Naive thymus-derived CD4-positive, alpha-beta T cell (primary cell): ENCODE measurements at regions not wholly inside any gene's neighbourhood (a gene's known extent, or its start where the extent isn't known, plus 50 kb on each side); places are given as distances from the start of the nearest gene placed in this dataset.

Experiments
- ATAC-seq: fragments of 150-1000 bp; cut with Tn5 transposase; 2 replicates; pipeline ENCODE4 v1.10.0; 2021; ENCODE audit warnings: mild to moderate bottlenecking, moderate library complexity
- CTCF ChIA-PET: fragments of 350-600 bp; sonication (Branson Sonifier 250); formaldehyde crosslinking; loops from one replicate; lab custom pipeline; 2021; ENCODE audit warnings: antibody characterized with exemption; lab: Charles Lee
- POLR2A ChIA-PET: fragments of 350-600 bp; sonication (Branson Sonifier 250); formaldehyde crosslinking; loops from one replicate; lab custom pipeline; 2021; ENCODE audit warnings: antibody characterized with exemption, inconsistent platforms; lab: Charles Lee
- DNase-seq, 9 donors: peaks; one replicate each; pipeline versions ENCODE4 v3.0.0 to v3.0.0-alpha.2; 2020 to 2022; ENCODE audit warnings: mixed read lengths in 1 of 9
- H3K27ac ChIP-seq: one replicate; pipeline ENCODE4 v1.7.0; 2013; ENCODE audit warnings: mild to moderate bottlenecking, low read depth, low read length, moderate library complexity
- H3K27me3 ChIP-seq, 2 donors: one replicate each; pipeline ENCODE4 v1.7.0; 2013; ENCODE audit warnings: low read length in 2 of 2, mild to moderate bottlenecking in 2 of 2, moderate library complexity in 2 of 2; ENCODE audit not compliant: control insufficient read depth in 2 of 2, insufficient read depth in 2 of 2
- H3K36me3 ChIP-seq, 3 experiments: 1 replicate in 2 of 3; 2 replicates in 1 of 3; pipeline ENCODE4 v1.7.0; 2013; ENCODE audit warnings: low read length in 3 of 3, mild to moderate bottlenecking in 3 of 3, moderate library complexity in 1 of 3; ENCODE audit not compliant: insufficient read depth in 3 of 3, control insufficient read depth in 2 of 3
- H3K4me1 ChIP-seq, 2 donors: one replicate each; pipeline ENCODE4 v1.7.0; 2013; ENCODE audit warnings: low read length in 2 of 2, mild to moderate bottlenecking in 2 of 2, moderate library complexity in 1 of 2; ENCODE audit not compliant: control insufficient read depth in 2 of 2, insufficient read depth in 2 of 2
- H3K4me3 ChIP-seq: 2 replicates; pipeline ENCODE4 v1.7.0; 2013; ENCODE audit warnings: mild to moderate bottlenecking, low read length
- H3K9me3 ChIP-seq, 3 experiments: 1 replicate in 2 of 3; 2 replicates in 1 of 3; pipeline ENCODE4 v1.7.0; 2013; ENCODE audit warnings: low read length in 3 of 3; ENCODE audit not compliant: control insufficient read depth in 2 of 3
- H3K27ac Mint-ChIP-seq, 9 donors: one replicate each; pipeline ENCODE4 v1.8.0; 2020 to 2022; ENCODE audit warnings: mixed read lengths in 9 of 9, mild to moderate bottlenecking in 8 of 9, moderate library complexity in 5 of 9, inconsistent platforms in 2 of 9
- H3K27me3 Mint-ChIP-seq, 5 donors: one replicate each; pipeline ENCODE4 v1.8.0; 2021 to 2022; ENCODE audit warnings: mixed read lengths in 5 of 5, mild to moderate bottlenecking in 1 of 5
- H3K36me3 Mint-ChIP-seq, 5 donors: one replicate each; pipeline ENCODE4 v1.8.0; 2020 to 2022; ENCODE audit warnings: mixed read lengths in 5 of 5, mild to moderate bottlenecking in 3 of 5, inconsistent platforms in 1 of 5
- H3K4me1 Mint-ChIP-seq, 7 donors: one replicate each; pipeline ENCODE4 v1.8.0; 2020 to 2022; ENCODE audit warnings: mixed read lengths in 7 of 7, mild to moderate bottlenecking in 3 of 7, inconsistent platforms in 1 of 7
- H3K4me3 Mint-ChIP-seq, 10 donors: one replicate each; pipeline ENCODE4 v1.8.0; 2020 to 2022; ENCODE audit warnings: mild to moderate bottlenecking in 10 of 10, mixed read lengths in 10 of 10, moderate library complexity in 6 of 10, inconsistent platforms in 2 of 10
- H3K9me3 Mint-ChIP-seq, 11 donors: one replicate each; pipeline ENCODE4 v1.8.0; 2020 to 2022; ENCODE audit warnings: mixed read lengths in 11 of 11, mild to moderate bottlenecking in 4 of 11, inconsistent platforms in 1 of 11, moderate library complexity in 1 of 11
- intact Hi-C, 2 donors: fragments of 100-400 bp; cut with micrococcal nuclease; formaldehyde crosslinking; loops; one replicate each; pipeline ENCODE4 v1.15.1; 2023

DNA sequence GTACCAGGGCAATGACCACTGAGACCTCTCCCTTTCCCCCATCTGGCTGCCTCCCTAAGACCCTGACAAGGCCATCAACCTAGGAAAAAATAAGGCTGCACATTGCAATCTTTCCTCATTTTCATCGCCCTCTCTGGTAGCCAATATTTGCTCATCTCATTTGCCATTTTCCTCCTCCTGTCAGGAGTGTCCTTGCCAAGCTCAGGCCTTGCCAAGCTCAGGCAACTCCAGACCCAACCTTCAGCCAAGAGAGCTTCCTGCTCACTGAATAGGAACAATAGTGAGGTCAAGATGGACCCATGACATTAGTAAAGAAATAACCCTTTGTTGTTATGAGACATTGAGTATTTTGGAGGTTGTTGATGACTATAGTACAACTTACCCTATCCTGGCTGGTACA, 380.3 kb downstream of the RSL24D1 start:
- POLR2A ChIA-PET = no interaction called here
- H3K27ac Mint-ChIP-seq = no peak overlapping the region

DNA sequence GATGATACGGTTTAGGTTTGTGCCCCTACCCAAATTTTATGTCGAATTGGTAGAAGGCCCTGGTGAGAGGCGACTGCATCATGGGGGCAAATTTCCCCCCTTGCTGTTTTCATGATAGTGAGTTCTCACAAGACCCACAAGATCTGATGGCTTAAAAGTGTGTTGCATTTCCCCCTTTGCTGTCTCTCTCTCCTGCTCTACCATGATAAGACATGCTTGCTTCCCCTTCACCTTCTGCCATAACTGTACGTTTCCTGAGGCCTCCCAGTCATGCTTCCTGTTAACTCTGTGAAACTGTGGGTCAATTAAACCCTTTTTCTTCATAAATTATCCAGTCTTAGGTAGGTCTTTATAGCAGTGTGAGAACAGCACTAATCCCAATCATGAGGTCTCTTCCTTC, 381.2 kb downstream of the RSL24D1 start:
- Mint-ChIP-seq H3K4me3 (no peak overlapping the region), H3K27me3 (peaks cover 0 to 10% (median 0%) of the 10 kb centered on the region in 5 donors), H3K9me3 (peaks cover 7 to 14% (median 11%) of the 10 kb centered on the region in 11 donors), H3K4me1 (no peaks in the 10 kb centered on the region), H3K36me3 (peaks cover 0 to 4% (median 0%) of the 10 kb centered on the region in 5 donors), H3K27ac (no peak overlapping the region)
- H3K4me3 ChIP-seq = no peak overlapping the region
- no peaks in the 10 kb centered on the region for H3K9me3 ChIP-seq
- H3K27me3 ChIP-seq = no peaks in the 10 kb centered on the region
- DNase-seq = no peak
- no peaks in the 10 kb centered on the region for H3K36me3 ChIP-seq
- POLR2A ChIA-PET = no interaction called here
- CTCF ChIA-PET = no interaction called here
- H3K4me1 ChIP-seq = no peaks in the 10 kb centered on the region
- H3K27ac ChIP-seq = no peak overlapping the region
- intact Hi-C loops = no loop called here
- no peak for ATAC-seq

More for the DNA sequence above, 380.3 kb downstream of the RSL24D1 start:
- Histone ChIP-seq H3K4me1 (no peaks in the 10 kb centered on the region), H3K9me3 (no peaks in the 10 kb centered on the region), H3K4me3 (no peak overlapping the region), H3K36me3 (no peaks in the 10 kb centered on the region), H3K27me3 (no peaks in the 10 kb centered on the region), H3K27ac (no peak overlapping the region)
- peaks cover 7 to 14% (median 11%) of the 10 kb centered on the region in 11 donors for H3K9me3 Mint-ChIP-seq
- CTCF ChIA-PET = no interaction called here
- H3K27me3 Mint-ChIP-seq = peaks cover 0 to 9% (median 0%) of the 10 kb centered on the region in 5 donors
- DNase-seq (no peak), ATAC-seq (no peak)
- H3K4me3 Mint-ChIP-seq = no peak overlapping the region
- no peaks in the 10 kb centered on the region for H3K4me1 Mint-ChIP-seq
- peaks cover 0 to 4% (median 0%) of the 10 kb centered on the region in 5 donors for H3K36me3 Mint-ChIP-seq
- intact Hi-C loops = no loop called here

GRCh38 chr15:54812383-54812782, 384.4 kb downstream of the RSL24D1 start:
- Histone ChIP-seq H3K4me1 (no peaks in the 10 kb centered on the region), H3K9me3 (no peaks in the 10 kb centered on the region), H3K4me3 (no peak overlapping the region), H3K27me3 (no peaks in the 10 kb centered on the region), H3K27ac (no peak overlapping the region), H3K36me3 (no peaks in the 10 kb centered on the region)
- Mint-ChIP-seq H3K4me1 (no peaks in the 10 kb centered on the region), H3K4me3 (no peak overlapping the region), H3K27me3 (peaks cover 0 to 5% (median 4%) of the 10 kb centered on the region in 5 donors), H3K9me3 (peaks cover 7 to 14% (median 11%) of the 10 kb centered on the region in 11 donors), H3K36me3 (peaks cover 0 to 4% (median 0%) of the 10 kb centered on the region in 5 donors), H3K27ac (no peak overlapping the region)
- ATAC-seq (no peak), DNase-seq (no peak)
- CTCF ChIA-PET = no interaction called here
- intact Hi-C loops = no loop called here
- POLR2A ChIA-PET = no interaction called here

GRCh38 chr15:54810496-54810895, 386.2 kb downstream of the RSL24D1 start:
- Mint-ChIP-seq H3K27me3 (peaks cover 0 to 12% (median 5%) of the 10 kb centered on the region in 5 donors), H3K27ac (no peak overlapping the region), H3K4me1 (no peaks in the 10 kb centered on the region), H3K4me3 (no peak overlapping the region), H3K9me3 (peaks cover 5 to 12% (median 9%) of the 10 kb centered on the region in 11 donors), H3K36me3 (peaks cover 0 to 4% (median 0%) of the 10 kb centered on the region in 5 donors)
- no peaks in the 10 kb centered on the region for H3K36me3 ChIP-seq
- no peaks in the 10 kb centered on the region for H3K9me3 ChIP-seq
- no peak overlapping the region for H3K4me3 ChIP-seq
- intact Hi-C loops = no loop called here
- ChIA-PET CTCF (no interaction called here), POLR2A (no interaction called here)
- ATAC-seq (no peak), DNase-seq (no peak)
- no peak overlapping the region for H3K27ac ChIP-seq
- H3K27me3 ChIP-seq = no peaks in the 10 kb centered on the region
- H3K4me1 ChIP-seq = no peaks in the 10 kb centered on the region

- no peak for ATAC-seq
- H3K27me3 ChIP-seq = no peaks in the 10 kb centered on the region
- Mint-ChIP-seq H3K27me3 (peaks cover 0 to 12% (median 5%) of the 10 kb centered on the region in 5 donors), H3K4me3 (no peak overlapping the region), H3K9me3 (peaks cover 5 to 12% (median 7%) of the 10 kb centered on the region in 11 donors), H3K36me3 (peaks cover 0 to 4% (median 0%) of the 10 kb centered on the region in 5 donors), H3K4me1 (no peaks in the 10 kb centered on the region), H3K27ac (no peak overlapping the region)
- POLR2A ChIA-PET = no interaction called here
- H3K36me3 ChIP-seq = no peaks in the 10 kb centered on the region
- H3K27ac ChIP-seq = no peak overlapping the region
- H3K4me1 ChIP-seq = no peaks in the 10 kb centered on the region
- DNase-seq = no peak
- H3K4me3 ChIP-seq = no peak overlapping the region
- H3K9me3 ChIP-seq = no peaks in the 10 kb centered on the region
- CTCF ChIA-PET = no interaction called here
- intact Hi-C loops = no loop called here
Measured at GRCh38 chr15:54810031-54810430, 386.7 kb downstream of the RSL24D1 start.

- POLR2A ChIA-PET = no interaction called here
- no peaks in the 10 kb centered on the region for H3K36me3 Mint-ChIP-seq
Measured at GRCh38 chr15:54808321-54808720, 388.4 kb downstream of the RSL24D1 start.

GRCh38 chr15:54803987-54804386, 392.8 kb downstream of the RSL24D1 start:
- Histone ChIP-seq H3K27me3 (no peaks in the 10 kb centered on the region), H3K4me3 (no peak overlapping the region), H3K9me3 (no peaks in the 10 kb centered on the region), H3K4me1 (no peaks in the 10 kb centered on the region), H3K36me3 (no peaks in the 10 kb centered on the region), H3K27ac (no peak overlapping the region)
- Mint-ChIP-seq H3K27me3 (peaks cover 0 to 7% (median 3%) of the 10 kb centered on the region in 5 donors), H3K4me3 (no peak overlapping the region), H3K4me1 (peaks cover 0 to 4% (median 0%) of the 10 kb centered on the region in 7 donors), H3K9me3 (peaks cover 0 to 6% (median 0%) of the 10 kb centered on the region in 11 donors), H3K27ac (no peak overlapping the region), H3K36me3 (no peaks in the 10 kb centered on the region)
- POLR2A ChIA-PET = no interaction called here
- DNase-seq = no peak
- intact Hi-C loops = no loop called here
- no peak for ATAC-seq
- CTCF ChIA-PET = no interaction called here

More at GRCh38 chr15:54808321-54808720, 388.4 kb downstream of the RSL24D1 start:
- Mint-ChIP-seq H3K27me3 (peaks cover 0 to 12% (median 5%) of the 10 kb centered on the region in 5 donors), H3K27ac (no peak overlapping the region), H3K4me3 (no peak overlapping the region), H3K9me3 (peaks cover 0 to 5% (median 0%) of the 10 kb centered on the region in 11 donors), H3K4me1 (no peaks in the 10 kb centered on the region)
- Histone ChIP-seq H3K9me3 (no peaks in the 10 kb centered on the region), H3K27ac (no peak overlapping the region), H3K4me3 (no peak overlapping the region), H3K4me1 (no peaks in the 10 kb centered on the region), H3K36me3 (no peaks in the 10 kb centered on the region), H3K27me3 (no peaks in the 10 kb centered on the region)
- ATAC-seq (no peak), DNase-seq (no peak)
- intact Hi-C loops = no loop called here
- CTCF ChIA-PET = no interaction called here
